ENCODE measurements at regions not wholly inside any gene's neighbourhood (a gene's known extent, or its start where the extent isn't known, plus 50 kb on each side); places are given as distances from the start of the nearest gene placed in this dataset.
"Not testable (repeated sequence)": the region's sequence is repeated elsewhere in the genome, so short reads cannot be mapped to it uniquely, and the experiment has no call there.

GRCh38 chr15:54840621-54841398 is 355.9 kb downstream of the RSL24D1 start:
- no peak for DNase-seq

GRCh38 chr15:54839379-54839778 is 357.4 kb downstream of the RSL24D1 start:
- no peak for DNase-seq

- DNase-seq, result no peak
Observed at GRCh38 chr15:54836052-54836795, 360.5 kb downstream of the RSL24D1 start.

GRCh38 chr15:54829821-54830220 is 366.9 kb downstream of the RSL24D1 start:
- DNase-seq, result no peak

GRCh38 chr15:54820811-54821210 is 375.9 kb downstream of the RSL24D1 start:
- no peak for DNase-seq

GRCh38 chr15:54820098-54820497 is 376.6 kb downstream of the RSL24D1 start:
- DNase-seq, result no peak

- no peak for DNase-seq
Observed at GRCh38 chr15:54816401-54816800, 380.3 kb downstream of the RSL24D1 start.

- DNase-seq, result no peak
Observed at GRCh38 chr15:54815556-54815955, 381.2 kb downstream of the RSL24D1 start.

GRCh38 chr15:54812383-54812782 is 384.4 kb downstream of the RSL24D1 start:
- no peak for DNase-seq

GRCh38 chr15:54810496-54810895 is 386.2 kb downstream of the RSL24D1 start:
- DNase-seq, result no peak

GRCh38 chr15:54810031-54810430 is 386.7 kb downstream of the RSL24D1 start:
- DNase-seq, result no peak

- DNase-seq, result no peak
Observed at GRCh38 chr15:54808321-54808720, 388.4 kb downstream of the RSL24D1 start.

- no peak for DNase-seq
Observed at GRCh38 chr15:54803987-54804386, 392.8 kb downstream of the RSL24D1 start.

GRCh38 chr15:54803134-54803808 is 393.5 kb downstream of the RSL24D1 start:
- no peak for DNase-seq

- DNase-seq, result no peak
Observed at GRCh38 chr15:54792526-54792925, 404.2 kb downstream of the RSL24D1 start.

- no peak for DNase-seq
Observed at GRCh38 chr15:54790693-54791092, 406.0 kb downstream of the RSL24D1 start.

GRCh38 chr15:54789376-54789775 is 407.4 kb downstream of the RSL24D1 start:
- DNase-seq, result no peak

- not testable (repeated sequence) for DNase-seq
Observed at GRCh38 chr15:54781220-54781619, 415.5 kb downstream of the RSL24D1 start.

- no peak for DNase-seq
Observed at GRCh38 chr15:54779271-54779670, 417.5 kb downstream of the RSL24D1 start.

GRCh38 chr15:54776410-54776809 is 420.3 kb downstream of the RSL24D1 start:
- DNase-seq, result no peak

GRCh38 chr15:54772663-54773062 is 424.1 kb downstream of the RSL24D1 start:
- no peak for DNase-seq

- DNase-seq, result not testable (repeated sequence)
Observed at GRCh38 chr15:54749461-54749860, 447.3 kb downstream of the RSL24D1 start.

- DNase-seq, result no peak
Observed at GRCh38 chr15:54722342-54722986, 474.3 kb downstream of the RSL24D1 start.
